GM21717 (cell line): ENCODE measurements at regions not wholly inside any gene's neighbourhood (a gene's known extent, or its start where the extent isn't known, plus 50 kb on each side); places are given as distances from the start of the nearest gene placed in this dataset.
"Not testable (repeated sequence)": the region's sequence is repeated elsewhere in the genome, so short reads cannot be mapped to it uniquely, and the experiment has no call there.

Experiments used
- ATAC-seq: cut with Tn5 transposase; IDR thresholded peaks from one replicate; pipeline ENCODE4 v1.9.1; 2021; ENCODE audit warnings: mild to moderate bottlenecking, moderate library complexity; ENCODE audit not compliant: unreplicated experiment

- no peak for ATAC-seq
Observed at GRCh38 chr12:115898670-115899069, 378.8 kb downstream of the MED13L start.

- ATAC-seq = no peak
Observed at GRCh38 chr12:115897729-115898128, 379.8 kb downstream of the MED13L start.

- ATAC-seq = no peak
Observed at GRCh38 chr12:115895247-115895646, 382.2 kb downstream of the MED13L start.

GRCh38 chr12:115891556-115892164, 385.8 kb downstream of the MED13L start:
- no peak for ATAC-seq

GRCh38 chr12:115886666-115887065, 390.8 kb downstream of the MED13L start:
- ATAC-seq = no peak

GRCh38 chr12:115885040-115885690, 392.3 kb downstream of the MED13L start:
- ATAC-seq = no peak

GRCh38 chr12:115882936-115883335, 394.6 kb downstream of the MED13L start:
- ATAC-seq = no peak

- ATAC-seq = no peak
Observed at GRCh38 chr12:115880238-115880637, 397.3 kb downstream of the MED13L start.

GRCh38 chr12:115879354-115879753, 398.1 kb downstream of the MED13L start:
- no peak for ATAC-seq

- ATAC-seq = no peak
Observed at GRCh38 chr12:115873451-115874082, 403.9 kb downstream of the MED13L start.

GRCh38 chr12:115872919-115873357, 404.6 kb downstream of the MED13L start:
- ATAC-seq = no peak

- no peak for ATAC-seq
Observed at GRCh38 chr12:115872212-115872611, 405.3 kb downstream of the MED13L start.

GRCh38 chr12:115871714-115872113, 405.8 kb downstream of the MED13L start:
- ATAC-seq = no peak

- no peak for ATAC-seq
Observed at GRCh38 chr12:115870510-115870909, 407.0 kb downstream of the MED13L start.

GRCh38 chr12:115870021-115870420, 407.5 kb downstream of the MED13L start:
- ATAC-seq = no peak

GRCh38 chr12:115869604-115870003, 407.9 kb downstream of the MED13L start:
- no peak for ATAC-seq

- ATAC-seq = no peak
Observed at GRCh38 chr12:115868624-115869023, 408.9 kb downstream of the MED13L start.

GRCh38 chr12:115867854-115868253, 409.6 kb downstream of the MED13L start:
- no peak for ATAC-seq

- no peak for ATAC-seq
Observed at GRCh38 chr12:115866909-115867525, 410.5 kb downstream of the MED13L start.

- not testable (repeated sequence) for ATAC-seq
Observed at GRCh38 chr12:115866281-115866680, 411.2 kb downstream of the MED13L start.

GRCh38 chr12:115864396-115864795, 413.1 kb downstream of the MED13L start:
- ATAC-seq = no peak

- no peak for ATAC-seq
Observed at GRCh38 chr12:115860619-115861018, 416.9 kb downstream of the MED13L start.
